GM19240 (cell line): ENCODE measurements at regions not wholly inside any gene's neighbourhood (a gene's known extent, or its start where the extent isn't known, plus 50 kb on each side); places are given as distances from the start of the nearest gene placed in this dataset.
A peak's percentile ranks its signal among the peaks of the same experiment; 100 is the strongest.

ENCODE experiments used
- DNase-seq: peaks from one replicate; pipeline ENCODE4 v3.0.0; 2011; ENCODE audit warnings: low spot score; ENCODE audit not compliant: insufficient read length

GRCh38 chr6:121816906-121817540 is 381.6 kb downstream of the GJA1 start:
- no peak for DNase-seq

GRCh38 chr6:121823437-121823851 is 388.0 kb downstream of the GJA1 start:
- no peak for DNase-seq

GRCh38 chr6:121826156-121826810 is 390.8 kb downstream of the GJA1 start:
- no peak for DNase-seq

GRCh38 chr6:121828146-121828886 is 392.9 kb downstream of the GJA1 start:
- no peak for DNase-seq

GRCh38 chr6:121830736-121831135 is 395.3 kb downstream of the GJA1 start:
- no peak for DNase-seq

GRCh38 chr6:121835662-121836061 is 400.2 kb downstream of the GJA1 start:
- DNase-seq: no peak

GRCh38 chr6:121837545-121838229 is 402.2 kb downstream of the GJA1 start:
- no peak for DNase-seq

GRCh38 chr6:121838842-121839241 is 403.4 kb downstream of the GJA1 start:
- no peak for DNase-seq

- no peak for DNase-seq
Observed at GRCh38 chr6:121839896-121840295, 404.4 kb downstream of the GJA1 start.

- DNase-seq: no peak
Observed at GRCh38 chr6:121844898-121845297, 409.5 kb downstream of the GJA1 start.

- DNase-seq: no peak
Observed at GRCh38 chr6:121847806-121848522, 412.5 kb downstream of the GJA1 start.

GRCh38 chr6:121848523-121849255 is 413.2 kb downstream of the GJA1 start:
- DNase-seq: no peak

- peak; percentile 31 for DNase-seq
Observed at GRCh38 chr6:121849477-121849876, 414.0 kb downstream of the GJA1 start.

- no peak for DNase-seq
Observed at GRCh38 chr6:121851056-121851455, 415.6 kb downstream of the GJA1 start.

GRCh38 chr6:121853686-121854085 is 418.2 kb downstream of the GJA1 start:
- DNase-seq: no peak

- no peak for DNase-seq
Observed at GRCh38 chr6:121855521-121855920, 420.1 kb downstream of the GJA1 start.

GRCh38 chr6:121856296-121856695 is 420.9 kb downstream of the GJA1 start:
- no peak for DNase-seq

- no peak for DNase-seq
Observed at GRCh38 chr6:121857551-121857950, 422.1 kb downstream of the GJA1 start.

GRCh38 chr6:121858310-121858709 is 422.9 kb downstream of the GJA1 start:
- no peak for DNase-seq

- DNase-seq: no peak
Observed at GRCh38 chr6:121858986-121859385, 423.5 kb downstream of the GJA1 start.

- no peak for DNase-seq
Observed at GRCh38 chr6:121865811-121866210, 430.4 kb downstream of the GJA1 start.
